Thyroid gland (tissue), 4 donors: ENCODE measurements at regions not wholly inside any gene's neighbourhood (a gene's known extent, or its start where the extent isn't known, plus 50 kb on each side); places are given as distances from the start of the nearest gene placed in this dataset.

ENCODE experiments used
- POLR2A ChIP-seq, 2 donors: fragments of 450-650 bp; IDR thresholded peaks; one replicate each; pipeline ENCODE4 v1.6.1; 2017; ENCODE audit warnings: antibody characterized with exemption in 2 of 2, mild to moderate bottlenecking in 2 of 2, moderate library complexity in 1 of 2
- TF ChIP-seq, protein P1 (sequence below), 6 experiments: fragments of 200-600 bp in 3 of 6; fragments of 450-650 bp in 3 of 6; sonication (generic) in 3 of 6; IDR thresholded peaks; one replicate each; pipeline ENCODE4 v1.5.1; 2016 to 2019; ENCODE audit warnings: antibody characterized with exemption in 6 of 6, mild to moderate bottlenecking in 2 of 6, inconsistent platforms in 1 of 6, moderate library complexity in 1 of 6

DNA sequence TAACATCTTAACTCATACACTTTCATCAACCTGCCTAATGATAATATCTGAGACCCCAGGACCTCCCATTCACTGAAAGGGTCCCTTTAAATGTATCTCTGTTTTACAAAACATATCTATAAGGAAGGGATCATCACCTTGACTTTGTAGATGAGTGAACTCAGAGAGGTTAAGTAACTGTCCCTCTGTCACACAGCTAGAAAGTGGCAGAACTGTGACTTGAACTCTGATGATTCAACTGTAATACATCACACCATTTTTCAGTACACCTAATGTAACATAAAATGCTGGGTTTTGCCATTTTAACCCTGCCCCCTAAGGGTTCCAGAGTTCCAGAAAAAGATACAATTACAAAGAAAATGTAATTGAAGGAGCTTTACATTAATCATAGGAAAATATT, 234.6 kb downstream of the ZEB2 start:
- TF ChIP-seq, protein P1, sequence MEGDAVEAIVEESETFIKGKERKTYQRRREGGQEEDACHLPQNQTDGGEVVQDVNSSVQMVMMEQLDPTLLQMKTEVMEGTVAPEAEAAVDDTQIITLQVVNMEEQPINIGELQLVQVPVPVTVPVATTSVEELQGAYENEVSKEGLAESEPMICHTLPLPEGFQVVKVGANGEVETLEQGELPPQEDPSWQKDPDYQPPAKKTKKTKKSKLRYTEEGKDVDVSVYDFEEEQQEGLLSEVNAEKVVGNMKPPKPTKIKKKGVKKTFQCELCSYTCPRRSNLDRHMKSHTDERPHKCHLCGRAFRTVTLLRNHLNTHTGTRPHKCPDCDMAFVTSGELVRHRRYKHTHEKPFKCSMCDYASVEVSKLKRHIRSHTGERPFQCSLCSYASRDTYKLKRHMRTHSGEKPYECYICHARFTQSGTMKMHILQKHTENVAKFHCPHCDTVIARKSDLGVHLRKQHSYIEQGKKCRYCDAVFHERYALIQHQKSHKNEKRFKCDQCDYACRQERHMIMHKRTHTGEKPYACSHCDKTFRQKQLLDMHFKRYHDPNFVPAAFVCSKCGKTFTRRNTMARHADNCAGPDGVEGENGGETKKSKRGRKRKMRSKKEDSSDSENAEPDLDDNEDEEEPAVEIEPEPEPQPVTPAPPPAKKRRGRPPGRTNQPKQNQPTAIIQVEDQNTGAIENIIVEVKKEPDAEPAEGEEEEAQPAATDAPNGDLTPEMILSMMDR (IDR thresholded peaks at IDR 0.05): no peak
- TF ChIP-seq POLR2A (IDR thresholded peaks at IDR 0.05): no peak
